Gastroesophageal sphincter (tissue), 4 donors: ENCODE measurements at regions not wholly inside any gene's neighbourhood (a gene's known extent, or its start where the extent isn't known, plus 50 kb on each side); places are given as distances from the start of the nearest gene placed in this dataset.

ENCODE experiments used
- ATAC-seq: fragments of 150-250 bp; one replicate; pipeline ENCODE4 v1.9.1; 2016; ENCODE audit warnings: mild to moderate bottlenecking, moderate library complexity
- H3K27ac ChIP-seq, 4 donors: fragments of 200-600 bp; sonication (generic) in 3 of 4; 1 replicate in 3 of 4; 2 replicates in 1 of 4; pipeline ENCODE4 v1.5.1; 2016 to 2019
- H3K27me3 ChIP-seq: fragments of 200-600 bp; sonication (generic); one replicate; pipeline ENCODE4 v1.5.1; 2019
- H3K36me3 ChIP-seq, 2 donors: fragments of 200-600 bp; sonication (generic); one replicate each; pipeline ENCODE4 v1.5.1; 2019; ENCODE audit warnings: control low read depth in 1 of 2
- H3K4me1 ChIP-seq, 3 donors: fragments of 200-600 bp; sonication (generic); 1 replicate in 2 of 3; 2 replicates in 1 of 3; pipeline ENCODE4 v1.5.1; 2016 to 2019; ENCODE audit warnings: control low read depth in 2 of 3
- H3K4me3 ChIP-seq, 2 donors: fragments of 200-600 bp; sonication (generic); one replicate each; pipeline ENCODE4 v1.5.1; 2019; ENCODE audit warnings: mild to moderate bottlenecking in 1 of 2, moderate library complexity in 1 of 2
- H3K9me3 ChIP-seq, 3 donors: fragments of 200-600 bp; sonication (generic); one replicate each; pipeline ENCODE4 v1.5.1; 2017 to 2019; ENCODE audit warnings: control low read depth in 2 of 3
- EP300 ChIP-seq: sonication (generic); formaldehyde crosslinking; IDR thresholded peaks from one replicate; pipeline ENCODE4 v1.6.1; 2017; ENCODE audit warnings: antibody characterized with exemption, mild to moderate bottlenecking
- POLR2A ChIP-seq, 2 donors: fragments of 450-650 bp; IDR thresholded peaks; one replicate each; pipeline ENCODE4 v1.6.1; 2017; ENCODE audit warnings: antibody characterized with exemption in 2 of 2, mild to moderate bottlenecking in 2 of 2, moderate library complexity in 1 of 2
- POLR2AphosphoS5 ChIP-seq: sonication (generic); formaldehyde crosslinking; IDR thresholded peaks from one replicate; pipeline ENCODE4 v1.6.1; 2017; ENCODE audit warnings: antibody characterized with exemption
- WGBS, 2 donors: methylation state at CpG; one replicate each; pipeline ENCODE4 v1.1.5; 2018; ENCODE audit warnings: low coverage in 1 of 2; 5-methylcytosine and 5-hydroxymethylcytosine counted together
- TF ChIP-seq, protein P1 (sequence below), 4 experiments: fragments of 200-600 bp in 2 of 4; fragments of 450-650 bp in 2 of 4; sonication (generic) in 1 of 4; IDR thresholded peaks; one replicate each; pipeline ENCODE4 v1.5.1; 2017 to 2019; ENCODE audit warnings: antibody characterized with exemption in 4 of 4, mild to moderate bottlenecking in 2 of 4, moderate library complexity in 2 of 4

- ATAC-seq = no peak
- H3K27me3 ChIP-seq = no peaks in the 10 kb centered on the region
- no peaks in the 10 kb centered on the region for H3K36me3 ChIP-seq
- H3K4me3 ChIP-seq = no peak overlapping the region
- H3K4me1 ChIP-seq = no peaks in the 10 kb centered on the region
- TF ChIP-seq, protein P1, sequence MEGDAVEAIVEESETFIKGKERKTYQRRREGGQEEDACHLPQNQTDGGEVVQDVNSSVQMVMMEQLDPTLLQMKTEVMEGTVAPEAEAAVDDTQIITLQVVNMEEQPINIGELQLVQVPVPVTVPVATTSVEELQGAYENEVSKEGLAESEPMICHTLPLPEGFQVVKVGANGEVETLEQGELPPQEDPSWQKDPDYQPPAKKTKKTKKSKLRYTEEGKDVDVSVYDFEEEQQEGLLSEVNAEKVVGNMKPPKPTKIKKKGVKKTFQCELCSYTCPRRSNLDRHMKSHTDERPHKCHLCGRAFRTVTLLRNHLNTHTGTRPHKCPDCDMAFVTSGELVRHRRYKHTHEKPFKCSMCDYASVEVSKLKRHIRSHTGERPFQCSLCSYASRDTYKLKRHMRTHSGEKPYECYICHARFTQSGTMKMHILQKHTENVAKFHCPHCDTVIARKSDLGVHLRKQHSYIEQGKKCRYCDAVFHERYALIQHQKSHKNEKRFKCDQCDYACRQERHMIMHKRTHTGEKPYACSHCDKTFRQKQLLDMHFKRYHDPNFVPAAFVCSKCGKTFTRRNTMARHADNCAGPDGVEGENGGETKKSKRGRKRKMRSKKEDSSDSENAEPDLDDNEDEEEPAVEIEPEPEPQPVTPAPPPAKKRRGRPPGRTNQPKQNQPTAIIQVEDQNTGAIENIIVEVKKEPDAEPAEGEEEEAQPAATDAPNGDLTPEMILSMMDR (IDR thresholded peaks at IDR 0.05) = no peak
- no peak for TF ChIP-seq POLR2A (IDR thresholded peaks at IDR 0.05)
- no peak for TF ChIP-seq EP300
- TF ChIP-seq POLR2AphosphoS5 = no peak
- H3K27ac ChIP-seq = no peak overlapping the region
- no peaks in the 10 kb centered on the region for H3K9me3 ChIP-seq
- 30 to 80% methylated on average over 1 of the region's 1 CpG for WGBS, 2 donors
Measured at GRCh38 chr11:105273660-105274280, 134.2 kb upstream of the CARD18 start.

DNA sequence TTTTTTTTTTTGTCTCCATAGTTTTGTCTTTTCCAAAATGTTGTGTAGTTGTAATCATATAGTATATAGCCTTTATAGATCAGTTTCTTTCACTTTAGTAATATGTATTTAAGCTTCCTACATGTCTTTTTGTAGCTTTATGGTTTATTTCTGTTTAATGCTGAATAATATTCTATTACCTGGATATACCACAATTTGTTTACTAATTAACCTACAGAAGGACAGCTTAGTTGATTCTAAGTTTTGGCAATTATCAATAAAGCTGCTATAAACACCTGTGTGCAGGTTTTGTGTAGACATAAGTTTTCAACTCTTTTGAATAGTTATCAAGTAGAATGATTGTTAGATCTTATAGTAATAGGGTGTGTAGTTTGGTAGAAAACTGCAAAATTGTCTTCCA is 130.3 kb upstream of the CARD18 start:
- Histone ChIP-seq H3K9me3 (no peaks in the 10 kb centered on the region), H3K36me3 (no peaks in the 10 kb centered on the region), H3K4me1 (no peaks in the 10 kb centered on the region), H3K27me3 (no peaks in the 10 kb centered on the region), H3K27ac (no peak overlapping the region), H3K4me3 (no peak overlapping the region)
- ATAC-seq = no peak
- TF ChIP-seq EP300 (no peak), POLR2A (IDR thresholded peaks at IDR 0.05) (no peak), POLR2AphosphoS5 (no peak)
- TF ChIP-seq, protein P1 (IDR thresholded peaks at IDR 0.05) = no peak

GRCh38 chr11:105268404-105269062 is 129.0 kb upstream of the CARD18 start:
- Histone ChIP-seq H3K4me3 (no peak overlapping the region), H3K27ac (no peak overlapping the region), H3K4me1 (no peaks in the 10 kb centered on the region), H3K36me3 (no peaks in the 10 kb centered on the region), H3K9me3 (no peaks in the 10 kb centered on the region), H3K27me3 (no peaks in the 10 kb centered on the region)
- 81 to 82% methylated on average over 9 of the region's 9 CpGs for WGBS, 2 donors
- ATAC-seq = no peak
- TF ChIP-seq, protein P1 (IDR thresholded peaks at IDR 0.05) = no peak
- TF ChIP-seq EP300 (no peak), POLR2A (IDR thresholded peaks at IDR 0.05) (no peak), POLR2AphosphoS5 (no peak)

DNA sequence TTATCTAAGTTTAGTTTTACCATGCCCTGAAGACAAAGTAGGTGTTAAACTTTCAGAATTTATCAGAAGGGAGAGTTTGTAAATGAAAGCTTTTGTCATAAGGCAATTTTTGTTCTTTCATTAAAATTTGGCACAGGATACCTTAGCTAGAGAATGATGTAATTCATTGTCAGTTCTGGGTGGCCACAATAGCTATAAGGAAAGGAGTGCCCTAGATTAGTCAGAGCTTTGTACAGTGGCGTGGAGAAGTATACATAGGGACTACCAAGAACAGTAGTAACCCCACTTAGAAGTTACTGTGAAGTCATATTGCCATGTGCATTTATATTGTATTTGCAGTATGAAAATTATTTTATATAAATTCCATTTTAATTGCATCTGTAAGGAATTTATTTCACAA is 126.3 kb upstream of the CARD18 start:
- TF ChIP-seq, protein P1 (IDR thresholded peaks at IDR 0.05) = no peak
- TF ChIP-seq EP300 (no peak), POLR2A (IDR thresholded peaks at IDR 0.05) (no peak), POLR2AphosphoS5 (no peak)
- H3K36me3 ChIP-seq = no peaks in the 10 kb centered on the region
- no peak for ATAC-seq
- no peak overlapping the region for H3K4me3 ChIP-seq
- no peaks in the 10 kb centered on the region for H3K9me3 ChIP-seq
- no peaks in the 10 kb centered on the region for H3K27me3 ChIP-seq
- 54 to 67% methylated on average over 1 of the region's 1 CpG for WGBS, 2 donors
- H3K27ac ChIP-seq = no peak overlapping the region
- no peaks in the 10 kb centered on the region for H3K4me1 ChIP-seq

DNA sequence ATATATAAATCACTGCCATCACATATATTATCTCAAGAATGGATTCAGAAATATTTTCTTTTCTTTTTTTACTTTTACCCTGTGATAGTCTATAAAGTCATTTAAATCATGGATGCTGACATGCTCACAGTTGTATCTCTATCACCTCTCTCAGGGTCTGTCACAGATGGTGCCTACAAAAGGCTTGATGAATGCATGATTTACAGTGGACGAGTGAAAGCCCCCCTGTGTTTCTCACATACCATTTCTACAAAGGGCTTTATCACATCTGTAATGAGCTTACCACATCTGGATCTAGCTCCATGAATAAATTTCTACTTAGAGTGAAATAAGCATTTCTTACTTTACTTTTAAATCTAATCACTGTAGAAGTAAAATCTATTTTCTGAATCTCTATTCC is 121.4 kb upstream of the CARD18 start:
- Histone ChIP-seq H3K9me3 (no peaks in the 10 kb centered on the region), H3K36me3 (no peaks in the 10 kb centered on the region), H3K4me3 (no peak overlapping the region), H3K4me1 (no peaks in the 10 kb centered on the region), H3K27ac (no peak overlapping the region), H3K27me3 (no peaks in the 10 kb centered on the region)
- TF ChIP-seq EP300 = no peak
- no peak for TF ChIP-seq POLR2A (IDR thresholded peaks at IDR 0.05)
- no peak for TF ChIP-seq POLR2AphosphoS5
- TF ChIP-seq, protein P1 (IDR thresholded peaks at IDR 0.05) = no peak
- no peak for ATAC-seq
- WGBS, 2 donors = 67 to 80% methylated on average over 1 of the region's 1 CpG
